H1 (cell line): ENCODE measurements at regions not wholly inside any gene's neighbourhood (a gene's known extent, or its start where the extent isn't known, plus 50 kb on each side); places are given as distances from the start of the nearest gene placed in this dataset.

Experiments
- CTCF ChIA-PET: fragments of 300-600 bp; sonication (Branson Sonifier 250); formaldehyde crosslinking; loops from one replicate; lab custom pipeline; 2021; ENCODE audit not compliant: partially characterized antibody; lab: Charles Lee
- POLR2A ChIA-PET: fragments of 300-600 bp; sonication (Branson Sonifier 250); formaldehyde crosslinking; loops from one replicate; lab custom pipeline; 2021; ENCODE audit warnings: inconsistent platforms; ENCODE audit not compliant: partially characterized antibody; lab: Charles Lee
- DNase-seq, 2 experiments: peaks; one replicate each; pipeline versions ENCODE4 v3.0.0 to v3.0.0-alpha.2; 2010 to 2022; ENCODE audit warnings: low spot score in 2 of 2, low read depth in 1 of 2, mixed read lengths in 1 of 2
- FAIRE-seq: peaks from 2 replicates; lab custom pipeline; 2011; peaks lifted over from hg19 to GRCh38; lab: Jason Lieb, UNC
- H2AFZ ChIP-seq: 2 replicates; pipeline ENCODE4 v1.8.1; 2012; ENCODE audit warnings: low read length, inconsistent platforms
- H2AK5ac ChIP-seq: 2 replicates; pipeline ENCODE4 v1.6.1; 2013; ENCODE audit warnings: low read depth, low read length
- H2BK120ac ChIP-seq: replicated peaks from 2 replicates; pipeline ENCODE3; 2013; ENCODE audit warnings: low read depth, low read length, inconsistent platforms
- H2BK12ac ChIP-seq: 2 replicates; pipeline ENCODE4 v1.6.1; 2013; ENCODE audit warnings: low read depth, low read length
- H2BK15ac ChIP-seq: 2 replicates; pipeline ENCODE4 v1.6.1; 2013; ENCODE audit warnings: low read length
- H2BK20ac ChIP-seq: 2 replicates; pipeline ENCODE4 v1.6.1; 2013; ENCODE audit warnings: low read length
- H2BK5ac ChIP-seq: 2 replicates; pipeline ENCODE4 v1.6.1; 2013; ENCODE audit warnings: low read depth, low read length
- H3K14ac ChIP-seq: 2 replicates; pipeline ENCODE4 v1.6.1; 2013; ENCODE audit warnings: inconsistent platforms; ENCODE audit not compliant: insufficient read length
- H3K18ac ChIP-seq: 2 replicates; pipeline ENCODE4 v1.6.1; 2013; ENCODE audit warnings: low read length; ENCODE audit errors: extremely low read depth
- H3K23ac ChIP-seq: 2 replicates; pipeline ENCODE4 v1.6.1; 2013; ENCODE audit warnings: inconsistent platforms; ENCODE audit not compliant: insufficient read length
- H3K23me2 ChIP-seq: 2 replicates; pipeline ENCODE4 v1.6.1; 2013; ENCODE audit warnings: low read depth, low read length
- H3K27ac ChIP-seq: 2 replicates; pipeline ENCODE4 v1.6.1; 2011; ENCODE audit warnings: low read depth, low read length, inconsistent platforms
- H3K27me3 ChIP-seq, 4 experiments: replicated peaks in 1 of 4; 1 replicate in 1 of 4; 2 replicates in 3 of 4; pipeline versions ENCODE4 v1.6.1 to v1.8.1; 2011 to 2013; ENCODE audit warnings: low read length in 3 of 4, mild to moderate bottlenecking in 3 of 4, inconsistent platforms in 2 of 4, mixed read lengths in 2 of 4, moderate library complexity in 1 of 4; ENCODE audit not compliant: control insufficient read depth in 3 of 4, insufficient read depth in 3 of 4; ENCODE audit errors: extremely low read depth in 1 of 4
- H3K36me3 ChIP-seq, 4 experiments: 2 replicates each; pipeline versions ENCODE4 v1.6.1 to v1.8.1; 2011 to 2013; ENCODE audit warnings: mild to moderate bottlenecking in 4 of 4, low read length in 3 of 4, moderate library complexity in 2 of 4, control low read depth in 1 of 4, inconsistent platforms in 1 of 4; ENCODE audit not compliant: insufficient read depth in 4 of 4, control insufficient read depth in 2 of 4
- H3K4ac ChIP-seq: replicated peaks from 2 replicates; pipeline ENCODE3; 2013; ENCODE audit warnings: low read length, low read depth, mixed read lengths, inconsistent platforms; ENCODE audit not compliant: insufficient read length
- H3K4me1 ChIP-seq, 4 experiments: replicated peaks in 1 of 4; 1 replicate in 1 of 4; 2 replicates in 3 of 4; pipeline versions ENCODE4 v1.6.1 to v1.8.1; 2011 to 2013; ENCODE audit warnings: low read length in 3 of 4, inconsistent platforms in 2 of 4, mixed read lengths in 1 of 4; ENCODE audit not compliant: insufficient read depth in 4 of 4, control insufficient read depth in 3 of 4
- H3K4me2 ChIP-seq, 2 experiments: 2 replicates each; pipeline versions ENCODE4 v1.6.1 to v1.8.1; 2011 to 2013; ENCODE audit warnings: low read depth in 2 of 2, low read length in 2 of 2, control low read depth in 1 of 2, inconsistent platforms in 1 of 2, mild to moderate bottlenecking in 1 of 2; ENCODE audit not compliant: insufficient read depth in 1 of 2
- H3K4me3 ChIP-seq, 4 experiments: fragments of 200-600, 300-600 bp in 1 of 4; sonication (generic), shearing (Covaris generic), sonication (Bioruptor Twin) in 1 of 4; 2 replicates each; pipeline versions ENCODE4 v1.5.1 to v1.8.1; 2011 to 2016; ENCODE audit warnings: low read length in 4 of 4, low read depth in 3 of 4, control low read depth in 2 of 4, inconsistent platforms in 2 of 4, mild to moderate bottlenecking in 2 of 4, mixed read lengths in 1 of 4, moderate library complexity in 1 of 4; ENCODE audit not compliant: insufficient read depth in 2 of 4; ENCODE audit errors: extremely low read depth in 1 of 4
- H3K56ac ChIP-seq: replicated peaks from 2 replicates; pipeline ENCODE3; 2013; ENCODE audit warnings: low read depth, mild to moderate bottlenecking, mixed read lengths, low read length, inconsistent platforms; ENCODE audit not compliant: insufficient read length
- H3K79me1 ChIP-seq: 2 replicates; pipeline ENCODE4 v1.6.1; 2013; ENCODE audit warnings: low read depth, low read length, control low read depth
- H3K79me2 ChIP-seq, 2 experiments: 2 replicates each; pipeline versions ENCODE4 v1.6.1 to v1.8.1; 2012 to 2013; ENCODE audit warnings: low read length in 2 of 2, mild to moderate bottlenecking in 2 of 2, inconsistent platforms in 1 of 2; ENCODE audit not compliant: insufficient read depth in 2 of 2, control insufficient read depth in 1 of 2
- H3K9ac ChIP-seq, 4 experiments: replicated peaks in 1 of 4; 1 replicate in 1 of 4; 2 replicates in 3 of 4; pipeline versions ENCODE4 v1.6.1 to v1.8.1; 2011 to 2013; ENCODE audit warnings: low read depth in 3 of 4, low read length in 3 of 4, control low read depth in 2 of 4, mild to moderate bottlenecking in 2 of 4, moderate library complexity in 2 of 4, inconsistent platforms in 1 of 4; ENCODE audit errors: extremely low read depth in 1 of 4
- H3K9me3 ChIP-seq, 2 experiments: 2 replicates each; pipeline versions ENCODE4 v1.6.1 to v1.8.1; 2012 to 2013; ENCODE audit warnings: mild to moderate bottlenecking in 2 of 2, moderate library complexity in 2 of 2, control low read depth in 1 of 2, inconsistent platforms in 1 of 2, low read depth in 1 of 2, low read length in 1 of 2, mixed read lengths in 1 of 2; ENCODE audit not compliant: insufficient read depth in 2 of 2
- H4K20me1 ChIP-seq, 2 experiments: replicated peaks in 1 of 2; 2 replicates each; pipeline versions ENCODE3 to v1.8.1; 2011 to 2013; ENCODE audit warnings: inconsistent platforms in 2 of 2, low read length in 2 of 2, mild to moderate bottlenecking in 1 of 2; ENCODE audit not compliant: insufficient read depth in 2 of 2, control insufficient read depth in 1 of 2
- H4K5ac ChIP-seq: 2 replicates; pipeline ENCODE4 v1.6.1; 2013; ENCODE audit warnings: low read length, low read depth, mixed read lengths, inconsistent platforms; ENCODE audit not compliant: insufficient read length
- H4K8ac ChIP-seq: 2 replicates; pipeline ENCODE4 v1.8.0; 2013; ENCODE audit warnings: mild to moderate bottlenecking, moderate library complexity, low read length, inconsistent platforms; ENCODE audit not compliant: insufficient read depth; ENCODE audit errors: extremely low read depth
- H4K91ac ChIP-seq: replicated peaks from 2 replicates; pipeline ENCODE3; 2013; ENCODE audit warnings: low read length, mixed read lengths, inconsistent platforms; ENCODE audit not compliant: insufficient read length
- BCL11A ChIP-seq, 2 experiments: IDR thresholded peaks; one replicate each; pipeline ENCODE4 v1.6.1; 2011; ENCODE audit warnings: low read depth in 2 of 2, low read length in 2 of 2, mild to moderate bottlenecking in 2 of 2
- CHD2 ChIP-seq: IDR thresholded peaks from 2 replicates; pipeline ENCODE4 v1.6.1; 2012; ENCODE audit warnings: low read length, improper control_type of control experiment
- CTBP2 ChIP-seq: IDR thresholded peaks from 2 replicates; pipeline ENCODE4 v1.7.0; 2011; ENCODE audit warnings: borderline replicate concordance, mild to moderate bottlenecking, moderate library complexity, mixed read lengths, low read length; ENCODE audit not compliant: insufficient read depth, insufficient read length
- HDAC6 ChIP-seq: IDR thresholded peaks from one replicate; pipeline ENCODE4 v1.7.1; 2012; ENCODE audit warnings: low read depth, mild to moderate bottlenecking, inconsistent platforms, low read length, moderate library complexity
- JUN ChIP-seq: IDR thresholded peaks from 2 replicates; pipeline ENCODE4 v1.6.1; 2011; ENCODE audit warnings: low read depth, mild to moderate bottlenecking, improper control_type of control experiment, low read length
- PHF8 ChIP-seq: fragments of 200-600 bp; sonication (generic); conservative IDR thresholded peaks from 2 replicates; pipeline ENCODE4 v1.7.1; 2012; ENCODE audit warnings: low read depth, mild to moderate bottlenecking, inconsistent platforms, low read length, moderate library complexity
- RFX5 ChIP-seq: IDR thresholded peaks from 2 replicates; pipeline ENCODE4 v1.6.1; 2011; ENCODE audit warnings: low read depth, low read length, improper control_type of control experiment, borderline replicate concordance
- TEAD4 ChIP-seq: IDR thresholded peaks from 2 replicates; pipeline ENCODE4 v1.6.1; 2012; ENCODE audit warnings: low read depth, low read length, inconsistent platforms, mixed read lengths
- WGBS, 2 experiments: shearing (Covaris generic) in 1 of 2; methylation state at CpG; one replicate each; pipeline versions ENCODE4 v1.1.6 to v1.1.7; 2013 to 2015; ENCODE audit warnings: low lambda C conversion rate in 2 of 2, mixed read lengths in 2 of 2, inconsistent platforms in 1 of 2, low coverage in 1 of 2, missing lambda C conversion rate in 1 of 2; ENCODE audit not compliant: insufficient replicate concordance in 2 of 2, insufficient coverage in 1 of 2, insufficient read length in 1 of 2; ENCODE audit errors: extremely low coverage in 1 of 2, missing lambda C conversion rate in 1 of 2; 5-methylcytosine and 5-hydroxymethylcytosine counted together
- TF ChIP-seq, protein P1 (sequence below): IDR thresholded peaks from 2 replicates; pipeline ENCODE4 v1.6.1; 2012; ENCODE audit warnings: inconsistent platforms

DNA sequence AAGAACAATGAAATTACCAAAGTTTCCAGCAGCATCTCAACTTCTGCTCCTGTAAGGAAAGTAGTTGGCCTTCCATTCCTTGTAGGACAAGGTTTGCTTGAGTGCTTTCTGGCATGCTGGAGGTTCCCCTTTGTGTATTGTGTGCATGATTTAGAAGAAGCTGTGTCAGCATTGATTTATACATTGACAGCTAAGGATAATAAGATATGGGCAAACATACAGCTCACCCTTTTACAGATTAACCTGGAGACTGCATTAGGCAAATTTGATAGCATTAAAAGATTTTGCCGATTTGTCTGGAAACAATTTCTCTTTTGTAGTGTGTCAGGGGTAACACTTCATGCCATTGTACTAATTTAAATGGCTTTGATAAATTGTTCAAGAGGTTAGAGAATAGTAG lies 221.8 kb upstream of the PACRGL start:
- peaks cover 0 to 2% of the 10 kb centered on the region in 2 experiments for H4K20me1 ChIP-seq
- no peak overlapping the region for H3K23ac ChIP-seq
- no peaks in the 10 kb centered on the region for H3K79me2 ChIP-seq
- no peaks in the 10 kb centered on the region for H3K9me3 ChIP-seq
- H3K9ac ChIP-seq: no peak overlapping the region
- no peak overlapping the region for H3K56ac ChIP-seq
- no peak overlapping the region for H4K91ac ChIP-seq
- POLR2A ChIA-PET: no interaction called here
- H2AFZ ChIP-seq: no peak overlapping the region
- TF ChIP-seq CTBP2 (no peak), PHF8 (no peak), RFX5 (no peak), BCL11A (IDR thresholded peaks at IDR 0.05; ENCODE audit: low read depth in 2 of 2, low read length in 2 of 2) (no peak), CHD2 (no peak), TEAD4 (no peak), HDAC6 (no peak), JUN (no peak)
- TF ChIP-seq, protein P1, sequence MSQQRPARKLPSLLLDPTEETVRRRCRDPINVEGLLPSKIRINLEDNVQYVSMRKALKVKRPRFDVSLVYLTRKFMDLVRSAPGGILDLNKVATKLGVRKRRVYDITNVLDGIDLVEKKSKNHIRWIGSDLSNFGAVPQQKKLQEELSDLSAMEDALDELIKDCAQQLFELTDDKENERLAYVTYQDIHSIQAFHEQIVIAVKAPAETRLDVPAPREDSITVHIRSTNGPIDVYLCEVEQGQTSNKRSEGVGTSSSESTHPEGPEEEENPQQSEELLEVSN: no peak
- no peak overlapping the region for H4K8ac ChIP-seq
- DNase-seq: no peak
- no peak overlapping the region for H2BK5ac ChIP-seq
- no peak overlapping the region for H2BK12ac ChIP-seq
- H3K27me3 ChIP-seq: no peaks in the 10 kb centered on the region
- H3K4ac ChIP-seq: no peak overlapping the region
- H2BK15ac ChIP-seq: no peak overlapping the region
- no peak overlapping the region for H3K4me2 ChIP-seq
- 100% methylated on average over 1 of the region's 1 CpG; no CpG with 5 or more reads in 1 of the 2 experiments for WGBS, 2 experiments
- H3K18ac ChIP-seq: no peak overlapping the region
- no peaks in the 10 kb centered on the region for H3K23me2 ChIP-seq
- CTCF ChIA-PET: interaction anchor here (0.7 to 2.3 kb wide), 2 partner anchors 13 to 26 kb away, joined by 3 to 5 read pairs; no protein-coding TSS in a partner anchor
- no peak overlapping the region for H2BK120ac ChIP-seq
- no peak for FAIRE-seq
- no peak overlapping the region for H3K14ac ChIP-seq
- H3K27ac ChIP-seq: no peak overlapping the region
- H4K5ac ChIP-seq: no peak overlapping the region
- H3K4me3 ChIP-seq: no peak overlapping the region
- H3K79me1 ChIP-seq: no peaks in the 10 kb centered on the region
- no peaks in the 10 kb centered on the region for H3K4me1 ChIP-seq
- H2BK20ac ChIP-seq: no peak overlapping the region
- H2AK5ac ChIP-seq: no peak overlapping the region
- H3K36me3 ChIP-seq: no peaks in the 10 kb centered on the region
